MCF 10A (cell line): ENCODE measurements at regions not wholly inside any gene's neighbourhood (a gene's known extent, or its start where the extent isn't known, plus 50 kb on each side); places are given as distances from the start of the nearest gene placed in this dataset.

Experiments used
- BruUV-seq: library from RNA; stranded (reverse); fragments of 400-500 nt; replicated peaks from 2 replicates; lab custom pipeline; 2021; lab: Mats Ljungman, UMichigan
- CTCF ChIA-PET: fragments of 300-600 bp; sonication (Branson Sonifier 250); formaldehyde crosslinking; extraction: SDS; loops from one replicate; lab custom pipeline; 2021; ENCODE audit warnings: antibody characterized with exemption, inconsistent platforms; lab: Yijun Ruan, JAX
- POLR2A ChIA-PET: fragments of 300-600, 350-650 bp; sonication (Branson Sonifier 250); formaldehyde crosslinking; extraction: SDS; loops from one replicate; lab custom pipeline; 2020; ENCODE audit warnings: antibody characterized with exemption, inconsistent platforms; lab: Yijun Ruan, JAX
- DNase-seq: peaks from one replicate; pipeline ENCODE4 v3.0.0-alpha.2; 2018; ENCODE audit not compliant: unreplicated experiment
- H3K27ac Mint-ChIP-seq: one replicate; pipeline ENCODE4 v1.8.0; 2022; ENCODE audit warnings: mild to moderate bottlenecking, low read depth, mixed read lengths; ENCODE audit not compliant: unreplicated experiment
- H3K27me3 Mint-ChIP-seq: one replicate; pipeline ENCODE4 v1.8.0; 2022; ENCODE audit warnings: mixed read lengths; ENCODE audit not compliant: insufficient read depth, unreplicated experiment
- H3K36me3 Mint-ChIP-seq: one replicate; pipeline ENCODE4 v1.8.0; 2022; ENCODE audit warnings: mild to moderate bottlenecking, moderate library complexity, mixed read lengths; ENCODE audit not compliant: insufficient read depth, unreplicated experiment
- H3K4me1 Mint-ChIP-seq: one replicate; pipeline ENCODE4 v1.8.0; 2022; ENCODE audit warnings: mixed read lengths; ENCODE audit not compliant: insufficient read depth, unreplicated experiment
- H3K4me3 Mint-ChIP-seq: one replicate; pipeline ENCODE4 v1.8.0; 2022; ENCODE audit warnings: mild to moderate bottlenecking, moderate library complexity, mixed read lengths; ENCODE audit not compliant: unreplicated experiment
- H3K9me3 Mint-ChIP-seq: one replicate; pipeline ENCODE4 v1.8.0; 2022; ENCODE audit warnings: mixed read lengths; ENCODE audit not compliant: unreplicated experiment
- intact Hi-C: fragments of 100-400 bp; cut with micrococcal nuclease; formaldehyde crosslinking; loops from 2 replicates; pipeline ENCODE4 v1.14.1; 2022
- TF ChIP-seq, protein P1 (sequence below): fragments of 200-600 bp; IDR thresholded peaks from one replicate; pipeline ENCODE4 v1.8.0; 2022; ENCODE audit warnings: antibody characterized with exemption, mild to moderate bottlenecking; ENCODE audit not compliant: unreplicated experiment

DNA sequence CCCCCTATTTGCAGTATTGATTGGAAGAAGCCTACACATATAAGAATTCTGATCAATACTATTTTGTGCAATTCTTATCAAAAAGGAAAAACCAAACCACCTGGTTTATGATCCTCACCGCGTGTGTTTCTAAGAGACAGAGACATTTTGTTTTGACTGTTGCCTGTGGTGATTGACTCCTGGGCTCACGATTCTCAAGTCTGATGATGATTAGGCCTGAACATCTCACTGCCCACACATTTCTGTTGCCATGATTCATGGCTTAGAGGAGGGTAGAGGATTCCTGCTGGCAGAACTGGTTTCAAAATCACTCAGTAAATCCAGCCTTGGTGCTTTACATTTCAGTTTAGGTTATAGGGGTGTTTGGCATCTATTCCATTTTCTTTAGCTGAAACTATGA lies 88.3 kb upstream of the UBE3A start:
- DNase-seq: no peak
- H3K9me3 Mint-ChIP-seq: peaks cover 14% of the 10 kb centered on the region
- ChIA-PET CTCF (no interaction called here), POLR2A (no interaction called here)
- H3K27ac Mint-ChIP-seq: no peak overlapping the region
- TF ChIP-seq, protein P1, sequence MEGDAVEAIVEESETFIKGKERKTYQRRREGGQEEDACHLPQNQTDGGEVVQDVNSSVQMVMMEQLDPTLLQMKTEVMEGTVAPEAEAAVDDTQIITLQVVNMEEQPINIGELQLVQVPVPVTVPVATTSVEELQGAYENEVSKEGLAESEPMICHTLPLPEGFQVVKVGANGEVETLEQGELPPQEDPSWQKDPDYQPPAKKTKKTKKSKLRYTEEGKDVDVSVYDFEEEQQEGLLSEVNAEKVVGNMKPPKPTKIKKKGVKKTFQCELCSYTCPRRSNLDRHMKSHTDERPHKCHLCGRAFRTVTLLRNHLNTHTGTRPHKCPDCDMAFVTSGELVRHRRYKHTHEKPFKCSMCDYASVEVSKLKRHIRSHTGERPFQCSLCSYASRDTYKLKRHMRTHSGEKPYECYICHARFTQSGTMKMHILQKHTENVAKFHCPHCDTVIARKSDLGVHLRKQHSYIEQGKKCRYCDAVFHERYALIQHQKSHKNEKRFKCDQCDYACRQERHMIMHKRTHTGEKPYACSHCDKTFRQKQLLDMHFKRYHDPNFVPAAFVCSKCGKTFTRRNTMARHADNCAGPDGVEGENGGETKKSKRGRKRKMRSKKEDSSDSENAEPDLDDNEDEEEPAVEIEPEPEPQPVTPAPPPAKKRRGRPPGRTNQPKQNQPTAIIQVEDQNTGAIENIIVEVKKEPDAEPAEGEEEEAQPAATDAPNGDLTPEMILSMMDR: no peak
- no TSS peak for BruUV-seq
- H3K27me3 Mint-ChIP-seq: no peaks in the 10 kb centered on the region
- intact Hi-C loops: no loop called here
- no peaks in the 10 kb centered on the region for H3K4me1 Mint-ChIP-seq
- no peak overlapping the region for H3K4me3 Mint-ChIP-seq
- H3K36me3 Mint-ChIP-seq: no peaks in the 10 kb centered on the region

DNA sequence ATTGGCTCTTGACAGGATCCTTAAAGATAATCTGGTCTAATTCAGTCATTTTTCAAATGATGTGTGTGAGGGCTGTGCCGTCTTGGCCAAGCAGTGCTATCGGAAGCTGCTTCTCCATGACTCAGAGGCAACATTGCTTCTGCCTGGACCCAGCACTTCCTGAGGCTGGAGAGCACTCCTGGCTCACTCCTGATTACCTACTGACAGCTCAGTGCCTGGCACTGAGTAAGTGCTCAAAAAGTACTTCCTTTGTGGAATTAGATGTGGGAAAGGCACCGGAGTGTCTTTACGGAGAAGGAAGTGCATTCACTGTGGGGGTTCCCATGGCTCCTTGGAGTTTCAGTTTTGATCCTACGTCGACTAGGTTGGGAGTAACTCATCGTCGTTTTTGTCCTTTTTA lies 86.9 kb upstream of the UBE3A start:
- H3K9me3 Mint-ChIP-seq: peaks cover 22% of the 10 kb centered on the region
- DNase-seq: no peak
- no peak overlapping the region for H3K27ac Mint-ChIP-seq
- H3K4me3 Mint-ChIP-seq: no peak overlapping the region
- TF ChIP-seq, protein P1: no peak
- no peaks in the 10 kb centered on the region for H3K4me1 Mint-ChIP-seq
- ChIA-PET CTCF (interaction anchor here (0.7 to 1.4 kb wide), 3 partner anchors 13 to 249 kb away, joined by 3 to 10 read pairs (median 3); no protein-coding TSS in a partner anchor), POLR2A (no interaction called here)
- BruUV-seq: no TSS peak
- H3K27me3 Mint-ChIP-seq: no peaks in the 10 kb centered on the region
- H3K36me3 Mint-ChIP-seq: no peaks in the 10 kb centered on the region
- intact Hi-C loops: no loop called here

DNA sequence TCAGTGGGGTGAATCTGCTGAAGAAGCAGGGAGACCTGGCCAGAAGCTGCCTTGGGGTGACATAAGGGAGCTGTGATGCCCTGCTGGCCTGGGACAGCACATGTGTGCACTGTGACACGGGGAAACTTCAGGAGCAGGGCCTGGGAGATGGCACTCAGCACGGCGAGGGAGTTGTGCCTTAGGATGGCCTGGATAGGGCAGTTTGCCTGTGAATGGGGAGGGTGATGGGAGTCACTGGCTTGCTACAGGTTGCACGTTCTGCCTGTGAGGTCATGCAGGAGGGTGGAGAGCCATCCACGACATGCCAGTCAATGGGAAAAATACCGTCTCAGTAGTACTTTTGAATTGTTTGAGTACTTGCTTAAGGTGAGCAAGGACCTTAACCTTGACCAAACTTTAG lies 76.8 kb upstream of the UBE3A start:
- no TSS peak for BruUV-seq
- ChIA-PET CTCF (interaction anchor here (0.6 kb wide), 1 partner anchor 747 kb away, joined by 3 read pairs; no protein-coding TSS in a partner anchor), POLR2A (no interaction called here)
- Mint-ChIP-seq H3K9me3 (peaks cover 40% of the 10 kb centered on the region), H3K27ac (no peak overlapping the region), H3K4me3 (no peak overlapping the region), H3K4me1 (no peaks in the 10 kb centered on the region), H3K36me3 (no peaks in the 10 kb centered on the region), H3K27me3 (no peaks in the 10 kb centered on the region)
- intact Hi-C loops: no loop called here
- TF ChIP-seq, protein P1: no peak
- no peak for DNase-seq

DNA sequence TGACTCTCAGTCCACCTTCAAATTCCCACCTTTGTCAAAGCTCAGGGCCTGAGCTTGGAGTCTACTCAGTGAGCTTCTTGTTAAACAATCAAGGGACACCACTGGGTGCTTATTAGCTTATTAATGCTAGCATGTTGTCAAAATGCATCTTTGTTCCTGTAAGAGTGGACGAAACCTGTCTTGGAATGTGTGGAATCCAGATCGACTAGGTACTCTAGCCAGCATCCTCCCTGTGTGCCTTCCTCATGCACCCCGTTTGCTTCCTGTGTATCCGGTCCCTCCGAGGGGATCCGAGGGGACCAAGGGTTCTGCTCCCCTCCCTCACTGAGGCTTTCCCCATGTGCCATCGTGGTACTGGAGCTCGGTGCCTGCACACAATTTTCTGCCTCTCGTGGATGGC lies 75.7 kb upstream of the UBE3A start:
- no peak overlapping the region for H3K27ac Mint-ChIP-seq

More for the DNA sequence above, 75.7 kb upstream of the UBE3A start:
- no peaks in the 10 kb centered on the region for H3K4me1 Mint-ChIP-seq
- no peaks in the 10 kb centered on the region for H3K27me3 Mint-ChIP-seq
- CTCF ChIA-PET: interaction anchor here (0.5 to 1.2 kb wide), 3 partner anchors 12 to 1297 kb away, joined by 3 to 4 read pairs (median 3); no protein-coding TSS in a partner anchor
- no TSS peak for BruUV-seq
- intact Hi-C loops: no loop called here
- no peaks in the 10 kb centered on the region for H3K36me3 Mint-ChIP-seq
- DNase-seq: no peak
- POLR2A ChIA-PET: no interaction called here
- H3K4me3 Mint-ChIP-seq: no peak overlapping the region
- TF ChIP-seq, protein P1: no peak
- H3K9me3 Mint-ChIP-seq: peaks cover 48% of the 10 kb centered on the region
